ENCODE measurements at regions not wholly inside any gene's neighbourhood (a gene's known extent, or its start where the extent isn't known, plus 50 kb on each side); places are given as distances from the start of the nearest gene placed in this dataset.

DNA sequence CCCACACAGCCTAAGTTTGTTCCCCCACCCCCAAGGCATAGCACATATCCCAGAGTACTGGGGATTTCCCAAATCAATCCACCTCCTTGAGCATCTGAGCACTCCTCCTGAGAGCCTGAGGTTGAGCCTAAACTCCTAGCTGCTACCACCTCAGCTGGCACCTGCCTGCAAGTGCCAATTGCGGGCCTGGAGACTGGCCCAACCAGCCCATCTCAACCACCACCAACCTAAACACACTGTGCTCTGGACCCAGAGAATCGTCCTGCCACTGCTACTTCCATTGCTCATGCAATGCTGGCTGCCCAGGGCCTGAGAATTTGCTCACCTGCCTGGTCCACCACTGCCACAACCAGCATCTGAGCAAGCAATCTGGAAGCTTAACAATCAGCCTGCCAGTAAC, 177.1 kb downstream of the FGF13 start:
- no peak overlapping the region for H3K27ac Mint-ChIP-seq
- TF ChIP-seq CTCF (IDR thresholded peaks at IDR 0.05; ENCODE audit: unreplicated experiment) = no peak
- H3K4me3 Mint-ChIP-seq (ENCODE audit: low read depth) = no peak overlapping the region
- H3K9me3 Mint-ChIP-seq (ENCODE audit: low read depth) = peaks cover 7% of the 10 kb centered on the region
- no peaks in the 10 kb centered on the region for H3K4me1 Mint-ChIP-seq (ENCODE audit: low read depth)
- H3K36me3 Mint-ChIP-seq (ENCODE audit: insufficient read depth) = no peaks in the 10 kb centered on the region
- DNase-seq (ENCODE audit: low spot score, unreplicated experiment) = no peak
- H3K27me3 Mint-ChIP-seq = no peaks in the 10 kb centered on the region

DNA sequence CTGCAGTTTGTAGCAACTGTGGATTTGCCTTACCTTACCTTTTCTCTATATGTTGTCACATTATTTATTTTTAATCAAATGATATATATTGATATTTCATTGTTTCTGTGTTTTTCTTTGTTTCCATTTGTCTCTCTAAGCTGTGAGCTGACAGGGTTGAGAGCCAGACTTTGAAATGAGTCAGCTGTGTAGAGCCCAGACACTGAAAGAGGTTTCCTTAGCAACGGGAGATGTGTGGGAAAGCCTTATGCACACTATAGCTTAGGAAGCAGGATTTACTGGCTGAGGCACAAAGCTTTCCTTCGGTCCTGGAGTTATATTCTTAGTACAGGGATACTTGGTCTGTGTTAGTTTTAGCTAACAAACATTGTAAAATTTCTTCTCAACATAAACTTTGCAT, 192.2 kb downstream of the FGF13 start:
- H3K4me1 Mint-ChIP-seq (ENCODE audit: low read depth) = peaks cover 7% of the 10 kb centered on the region
- no peaks in the 10 kb centered on the region for H3K27me3 Mint-ChIP-seq
- H3K4me3 Mint-ChIP-seq (ENCODE audit: low read depth) = no peak overlapping the region
- no peaks in the 10 kb centered on the region for H3K36me3 Mint-ChIP-seq (ENCODE audit: insufficient read depth)
- no peak for DNase-seq (ENCODE audit: low spot score, unreplicated experiment)
- H3K27ac Mint-ChIP-seq = no peak overlapping the region
- no peak for TF ChIP-seq CTCF (IDR thresholded peaks at IDR 0.05; ENCODE audit: unreplicated experiment)
- H3K9me3 Mint-ChIP-seq (ENCODE audit: low read depth) = peaks cover 19% of the 10 kb centered on the region

DNA sequence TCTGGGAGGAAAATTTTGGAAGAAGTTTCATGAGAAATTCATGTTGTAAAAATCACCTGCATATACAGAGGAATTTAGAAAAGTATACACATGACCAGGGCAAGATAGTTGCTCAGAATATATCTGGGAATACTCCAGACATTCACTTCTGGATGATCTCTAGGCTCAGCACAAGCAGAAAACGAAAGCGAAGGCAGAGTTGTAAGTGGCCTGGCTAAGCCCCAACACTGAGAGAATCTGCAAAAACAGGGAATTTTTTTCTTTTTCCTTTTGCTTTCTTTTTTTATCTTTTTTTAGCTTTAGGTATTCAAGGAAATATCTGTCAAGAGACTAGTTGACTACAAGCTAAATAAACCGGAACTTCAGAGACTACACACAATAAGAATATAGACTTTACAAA, 207.2 kb downstream of the FGF13 start:
- DNase-seq (ENCODE audit: low spot score, unreplicated experiment) = no peak
- Mint-ChIP-seq H3K36me3 (ENCODE audit: insufficient read depth) (peaks cover 2% of the 10 kb centered on the region), H3K4me3 (ENCODE audit: low read depth) (no peak overlapping the region), H3K27me3 (no peaks in the 10 kb centered on the region), H3K9me3 (ENCODE audit: low read depth) (peaks cover 11% of the 10 kb centered on the region), H3K27ac (no peak overlapping the region), H3K4me1 (ENCODE audit: low read depth) (no peaks in the 10 kb centered on the region)
- no peak for TF ChIP-seq CTCF (IDR thresholded peaks at IDR 0.05; ENCODE audit: unreplicated experiment)

DNA sequence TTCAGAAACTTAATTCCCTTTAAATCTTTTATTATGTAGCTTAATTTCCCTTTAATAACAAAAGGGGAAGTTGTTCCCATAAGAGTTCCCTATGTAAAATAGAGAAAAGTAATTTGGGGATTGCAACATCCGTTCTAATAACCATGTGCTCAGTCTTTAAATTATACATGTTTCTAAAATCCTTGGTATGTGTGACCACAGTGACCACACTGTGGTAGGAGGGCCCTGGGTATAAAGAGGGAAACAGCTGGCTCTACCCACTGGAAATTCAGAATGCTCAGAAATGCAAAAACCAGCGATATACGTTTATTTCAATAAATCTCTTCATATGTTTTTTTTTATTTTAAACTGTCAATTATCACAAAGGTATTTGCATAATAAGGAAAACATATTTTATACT, 219.1 kb downstream of the FGF13 start:
- no peak overlapping the region for H3K27ac Mint-ChIP-seq
- H3K36me3 Mint-ChIP-seq (ENCODE audit: insufficient read depth) = no peaks in the 10 kb centered on the region
- H3K27me3 Mint-ChIP-seq = no peaks in the 10 kb centered on the region
- H3K9me3 Mint-ChIP-seq (ENCODE audit: low read depth) = peaks cover 10% of the 10 kb centered on the region
- TF ChIP-seq CTCF (IDR thresholded peaks at IDR 0.05; ENCODE audit: unreplicated experiment) = no peak
- H3K4me3 Mint-ChIP-seq (ENCODE audit: low read depth) = no peak overlapping the region
- no peak for DNase-seq (ENCODE audit: low spot score, unreplicated experiment)
- H3K4me1 Mint-ChIP-seq (ENCODE audit: low read depth) = no peaks in the 10 kb centered on the region

GRCh38 chrX:138487866-138488265, 223.7 kb downstream of the FGF13 start:
- H3K36me3 Mint-ChIP-seq (ENCODE audit: insufficient read depth) = no peaks in the 10 kb centered on the region
- no peak overlapping the region for H3K4me3 Mint-ChIP-seq (ENCODE audit: low read depth)
- no peak for TF ChIP-seq CTCF (IDR thresholded peaks at IDR 0.05; ENCODE audit: unreplicated experiment)
- DNase-seq (ENCODE audit: low spot score, unreplicated experiment) = no peak
- H3K9me3 Mint-ChIP-seq (ENCODE audit: low read depth) = peaks cover 7% of the 10 kb centered on the region
- H3K27me3 Mint-ChIP-seq = no peaks in the 10 kb centered on the region
- H3K27ac Mint-ChIP-seq = no peak overlapping the region
- H3K4me1 Mint-ChIP-seq (ENCODE audit: low read depth) = no peaks in the 10 kb centered on the region

Data from progenitor cell of endocrine pancreas (in vitro differentiated cells).